ENCODE measurements at regions not wholly inside any gene's neighbourhood (a gene's known extent, or its start where the extent isn't known, plus 50 kb on each side); places are given as distances from the start of the nearest gene placed in this dataset.
A peak's percentile ranks its signal among the peaks of the same experiment; 100 is the strongest.

DNA sequence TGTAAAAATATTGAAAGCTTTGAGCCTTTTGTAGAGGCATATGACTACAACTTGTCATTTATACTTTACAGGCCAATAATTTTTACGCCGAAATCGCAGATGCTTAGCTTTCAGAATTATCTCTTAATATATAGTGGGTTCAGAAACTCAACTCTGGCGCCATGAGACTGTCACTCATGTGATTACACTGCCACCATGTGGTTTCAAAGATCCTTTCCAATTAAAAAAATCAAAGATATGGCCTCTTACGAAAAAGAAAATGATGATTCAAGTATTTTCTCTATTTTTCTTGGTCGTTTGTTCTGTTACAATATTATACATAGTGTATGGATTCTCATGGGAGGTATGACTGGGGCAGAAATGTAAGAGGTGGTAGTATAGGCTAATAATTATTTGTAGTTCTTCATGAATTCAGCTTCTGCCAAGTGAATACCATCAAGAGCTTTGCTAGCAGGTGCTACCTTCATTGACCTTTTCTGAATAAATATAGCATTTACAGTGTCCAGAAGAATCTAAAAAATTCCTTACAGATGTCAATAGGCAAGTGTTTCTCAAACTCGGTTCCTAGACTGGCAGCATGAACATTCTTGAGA, 751.7 kb upstream of the GOLIM4 start:
- TF ChIP-seq, protein P1, sequence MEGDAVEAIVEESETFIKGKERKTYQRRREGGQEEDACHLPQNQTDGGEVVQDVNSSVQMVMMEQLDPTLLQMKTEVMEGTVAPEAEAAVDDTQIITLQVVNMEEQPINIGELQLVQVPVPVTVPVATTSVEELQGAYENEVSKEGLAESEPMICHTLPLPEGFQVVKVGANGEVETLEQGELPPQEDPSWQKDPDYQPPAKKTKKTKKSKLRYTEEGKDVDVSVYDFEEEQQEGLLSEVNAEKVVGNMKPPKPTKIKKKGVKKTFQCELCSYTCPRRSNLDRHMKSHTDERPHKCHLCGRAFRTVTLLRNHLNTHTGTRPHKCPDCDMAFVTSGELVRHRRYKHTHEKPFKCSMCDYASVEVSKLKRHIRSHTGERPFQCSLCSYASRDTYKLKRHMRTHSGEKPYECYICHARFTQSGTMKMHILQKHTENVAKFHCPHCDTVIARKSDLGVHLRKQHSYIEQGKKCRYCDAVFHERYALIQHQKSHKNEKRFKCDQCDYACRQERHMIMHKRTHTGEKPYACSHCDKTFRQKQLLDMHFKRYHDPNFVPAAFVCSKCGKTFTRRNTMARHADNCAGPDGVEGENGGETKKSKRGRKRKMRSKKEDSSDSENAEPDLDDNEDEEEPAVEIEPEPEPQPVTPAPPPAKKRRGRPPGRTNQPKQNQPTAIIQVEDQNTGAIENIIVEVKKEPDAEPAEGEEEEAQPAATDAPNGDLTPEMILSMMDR (IDR thresholded peaks at IDR 0.05; ENCODE audit: insufficient read depth, low read depth, low read length): peak; percentile 53
- no peak for TF ChIP-seq EZH2 (IDR thresholded peaks at IDR 0.05; ENCODE audit: insufficient read depth, low read length)
